Thyroid gland (tissue), 4 donors: ENCODE measurements at regions not wholly inside any gene's neighbourhood (a gene's known extent, or its start where the extent isn't known, plus 50 kb on each side); places are given as distances from the start of the nearest gene placed in this dataset.

Source experiments
- DNase-seq, 2 donors: peaks; one replicate each; pipeline ENCODE4 v3.0.0-alpha.2; 2019
- H3K27ac ChIP-seq, 3 donors: fragments of 200-600 bp; sonication (generic); 1 replicate in 2 of 3; 2 replicates in 1 of 3; pipeline ENCODE4 v1.5.1; 2016 to 2019; ENCODE audit warnings: mild to moderate bottlenecking in 1 of 3, moderate library complexity in 1 of 3
- H3K27me3 ChIP-seq: fragments of 200-600 bp; sonication (generic); one replicate; pipeline ENCODE4 v1.5.1; 2019
- H3K36me3 ChIP-seq, 2 donors: fragments of 200-600 bp; sonication (generic); one replicate each; pipeline ENCODE4 v1.5.1; 2016 to 2019
- H3K4me1 ChIP-seq, 2 donors: fragments of 200-600 bp; sonication (generic); one replicate each; pipeline ENCODE4 v1.5.1; 2017 to 2019
- H3K4me3 ChIP-seq, 3 donors: fragments of 200-600 bp; sonication (generic); replicated peaks in 1 of 3; 1 replicate in 2 of 3; 2 replicates in 1 of 3; pipeline ENCODE4 v1.5.1; 2016; ENCODE audit warnings: mild to moderate bottlenecking in 1 of 3
- H3K9me3 ChIP-seq: fragments of 200-600 bp; sonication (generic); one replicate; pipeline ENCODE4 v1.5.1; 2017
- POLR2A ChIP-seq, 2 donors: fragments of 450-650 bp; IDR thresholded peaks; one replicate each; pipeline ENCODE4 v1.6.1; 2017; ENCODE audit warnings: antibody characterized with exemption in 2 of 2, mild to moderate bottlenecking in 2 of 2, moderate library complexity in 1 of 2
- WGBS, 2 donors: methylation state at CpG; one replicate each; pipeline ENCODE4 v1.1.5; 2017; 5-methylcytosine and 5-hydroxymethylcytosine counted together
- intact Hi-C: fragments of 100-400 bp; cut with DNase I; formaldehyde crosslinking; loops from one replicate; pipeline ENCODE4 v1.15.1; 2023
- TF ChIP-seq, protein P1 (sequence below), 6 experiments: fragments of 200-600 bp in 3 of 6; fragments of 450-650 bp in 3 of 6; sonication (generic) in 3 of 6; IDR thresholded peaks; one replicate each; pipeline ENCODE4 v1.5.1; 2016 to 2019; ENCODE audit warnings: antibody characterized with exemption in 6 of 6, mild to moderate bottlenecking in 2 of 6, inconsistent platforms in 1 of 6, moderate library complexity in 1 of 6

DNA sequence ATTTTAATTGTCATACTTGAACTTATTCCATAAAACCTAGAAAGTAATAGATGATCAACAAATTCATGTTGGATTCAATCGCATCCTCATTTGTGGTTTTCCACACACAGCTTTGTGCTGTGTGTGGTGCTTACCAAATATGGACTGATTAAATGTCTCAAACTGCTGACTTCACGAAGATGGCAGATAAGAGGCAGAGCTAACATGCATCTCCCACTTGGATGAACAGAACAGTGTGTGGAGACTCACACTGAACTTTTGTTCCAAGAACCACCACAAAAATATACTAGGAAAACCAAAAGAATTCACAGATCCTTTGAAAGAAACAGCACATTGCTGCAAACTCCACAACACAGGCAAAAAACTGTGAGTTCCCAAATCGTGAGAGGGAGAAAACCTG lies 603.7 kb downstream of the TENT5A start:
- 65 to 83% methylated on average over 3 of the region's 3 CpGs for WGBS, 2 donors
- H3K36me3 ChIP-seq: no peaks in the 10 kb centered on the region
- H3K4me3 ChIP-seq: no peak overlapping the region
- H3K27ac ChIP-seq: no peak overlapping the region
- H3K9me3 ChIP-seq: no peaks in the 10 kb centered on the region
- no peak for DNase-seq
- TF ChIP-seq, protein P1, sequence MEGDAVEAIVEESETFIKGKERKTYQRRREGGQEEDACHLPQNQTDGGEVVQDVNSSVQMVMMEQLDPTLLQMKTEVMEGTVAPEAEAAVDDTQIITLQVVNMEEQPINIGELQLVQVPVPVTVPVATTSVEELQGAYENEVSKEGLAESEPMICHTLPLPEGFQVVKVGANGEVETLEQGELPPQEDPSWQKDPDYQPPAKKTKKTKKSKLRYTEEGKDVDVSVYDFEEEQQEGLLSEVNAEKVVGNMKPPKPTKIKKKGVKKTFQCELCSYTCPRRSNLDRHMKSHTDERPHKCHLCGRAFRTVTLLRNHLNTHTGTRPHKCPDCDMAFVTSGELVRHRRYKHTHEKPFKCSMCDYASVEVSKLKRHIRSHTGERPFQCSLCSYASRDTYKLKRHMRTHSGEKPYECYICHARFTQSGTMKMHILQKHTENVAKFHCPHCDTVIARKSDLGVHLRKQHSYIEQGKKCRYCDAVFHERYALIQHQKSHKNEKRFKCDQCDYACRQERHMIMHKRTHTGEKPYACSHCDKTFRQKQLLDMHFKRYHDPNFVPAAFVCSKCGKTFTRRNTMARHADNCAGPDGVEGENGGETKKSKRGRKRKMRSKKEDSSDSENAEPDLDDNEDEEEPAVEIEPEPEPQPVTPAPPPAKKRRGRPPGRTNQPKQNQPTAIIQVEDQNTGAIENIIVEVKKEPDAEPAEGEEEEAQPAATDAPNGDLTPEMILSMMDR (IDR thresholded peaks at IDR 0.05): no peak
- TF ChIP-seq POLR2A (IDR thresholded peaks at IDR 0.05): no peak
- no peaks in the 10 kb centered on the region for H3K27me3 ChIP-seq
- no peaks in the 10 kb centered on the region for H3K4me1 ChIP-seq
- intact Hi-C loops: no loop called here

DNA sequence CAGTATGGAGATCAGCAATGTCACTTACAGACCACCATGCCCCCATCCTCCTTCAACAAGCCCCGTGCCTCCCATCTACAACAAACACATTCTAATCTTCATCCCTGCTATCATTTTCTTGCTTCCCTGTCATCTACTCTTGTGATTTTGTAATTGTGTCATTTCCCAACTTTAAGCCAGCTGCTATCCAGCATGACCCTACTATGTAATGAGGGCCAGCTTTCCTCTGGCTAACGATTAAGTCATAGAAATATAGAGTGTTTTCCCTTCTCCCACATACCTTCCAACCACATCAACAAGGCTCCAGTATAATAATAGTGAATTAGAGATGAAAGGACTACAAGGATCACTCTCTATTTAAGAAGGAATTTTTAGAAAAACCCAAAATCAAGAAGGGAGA lies 607.0 kb downstream of the TENT5A start:
- H3K27ac ChIP-seq: no peak overlapping the region
- no peak overlapping the region for H3K4me3 ChIP-seq
- H3K36me3 ChIP-seq: no peaks in the 10 kb centered on the region
- no peak for DNase-seq
- H3K27me3 ChIP-seq: no peaks in the 10 kb centered on the region
- H3K4me1 ChIP-seq: no peaks in the 10 kb centered on the region
- H3K9me3 ChIP-seq: no peaks in the 10 kb centered on the region
- intact Hi-C loops: no loop called here
- whole genome bisulfite sequencing, 2 donors: 66 to 69% methylated on average over 2 of the region's 2 CpGs
- TF ChIP-seq, protein P1 (IDR thresholded peaks at IDR 0.05): no peak
- TF ChIP-seq POLR2A (IDR thresholded peaks at IDR 0.05): no peak

GRCh38 chr6:81144346-81144745 lies 608.1 kb downstream of the TENT5A start:
- intact Hi-C loops: no loop called here
- no peaks in the 10 kb centered on the region for H3K27me3 ChIP-seq
- no peak overlapping the region for H3K4me3 ChIP-seq
- no peaks in the 10 kb centered on the region for H3K4me1 ChIP-seq
- TF ChIP-seq, protein P1 (IDR thresholded peaks at IDR 0.05): no peak
- TF ChIP-seq POLR2A (IDR thresholded peaks at IDR 0.05): no peak
- no peak overlapping the region for H3K27ac ChIP-seq
- no peak for DNase-seq
- no peaks in the 10 kb centered on the region for H3K36me3 ChIP-seq
- H3K9me3 ChIP-seq: no peaks in the 10 kb centered on the region

GRCh38 chr6:81138236-81138635 lies 614.2 kb downstream of the TENT5A start:
- Histone ChIP-seq H3K27ac (no peak overlapping the region), H3K27me3 (no peaks in the 10 kb centered on the region), H3K4me3 (no peak overlapping the region), H3K4me1 (no peaks in the 10 kb centered on the region), H3K36me3 (no peaks in the 10 kb centered on the region), H3K9me3 (no peaks in the 10 kb centered on the region)
- no peak for DNase-seq
- no peak for TF ChIP-seq POLR2A (IDR thresholded peaks at IDR 0.05)
- TF ChIP-seq, protein P1 (IDR thresholded peaks at IDR 0.05): no peak
- 50 to 71% methylated on average over 4 to 5 of the region's 5 CpGs for WGBS, 2 donors
- intact Hi-C loops: no loop called here

- 66 to 68% methylated on average over 1 of the region's 1 CpG for WGBS, 2 donors
- DNase-seq: no peak
These were observed 621.5 kb downstream of the TENT5A start for GRCh38 chr6:81130969-81131368.

More at GRCh38 chr6:81130969-81131368, 621.5 kb downstream of the TENT5A start:
- no peaks in the 10 kb centered on the region for H3K36me3 ChIP-seq
- no peaks in the 10 kb centered on the region for H3K4me1 ChIP-seq
- H3K9me3 ChIP-seq: no peaks in the 10 kb centered on the region
- TF ChIP-seq, protein P1 (IDR thresholded peaks at IDR 0.05): no peak
- TF ChIP-seq POLR2A (IDR thresholded peaks at IDR 0.05): no peak
- H3K27ac ChIP-seq: no peak overlapping the region
- no peaks in the 10 kb centered on the region for H3K27me3 ChIP-seq
- intact Hi-C loops: no loop called here
- H3K4me3 ChIP-seq: no peak overlapping the region
